ENCODE measurements at regions not wholly inside any gene's neighbourhood (a gene's known extent, or its start where the extent isn't known, plus 50 kb on each side); places are given as distances from the start of the nearest gene placed in this dataset.

- TF ChIP-seq CTCF (IDR thresholded peaks at IDR 0.05) (no peak), POLR2A (IDR thresholded peaks at IDR 0.05) (no peak)
Measured at GRCh38 chr6:68007717-68008116, 627.4 kb upstream of the ADGRB3 start.
